GM12878 (cell line): ENCODE measurements at regions not wholly inside any gene's neighbourhood (a gene's known extent, or its start where the extent isn't known, plus 50 kb on each side); places are given as distances from the start of the nearest gene placed in this dataset.

Source experiments
- ATAC-seq: fragments of 200-7000 bp; cut with Tn5 transposase; 3 replicates; pipeline ENCODE4 v1.9.1; 2020; ENCODE audit warnings: mild to moderate bottlenecking, moderate library complexity
- BruUV-seq: library from RNA; stranded (reverse); fragments of 400-500 nt; replicated peaks from 2 replicates; lab custom pipeline; 2021; lab: Mats Ljungman, UMichigan
- CTCF ChIA-PET: fragments of 300-600 bp; sonication (Branson Sonifier 250); formaldehyde crosslinking; extraction: SDS; loops from one replicate; lab custom pipeline; 2021; ENCODE audit warnings: inconsistent platforms; lab: Yijun Ruan, JAX
- POLR2A ChIA-PET: fragments of 350-600 bp; formaldehyde crosslinking; extraction: SDS; loops from one replicate; lab custom pipeline; 2021; ENCODE audit warnings: inconsistent platforms; lab: Charles Lee
- RAD21 ChIA-PET: fragments of 300-600 bp; sonication (Branson Sonifier 250); formaldehyde crosslinking; loops from one replicate; lab custom pipeline; 2023; ENCODE audit warnings: antibody characterized with exemption; ENCODE audit not compliant: unreplicated experiment; lab: Charles Lee
- SMC1A ChIA-PET: fragments of 300-600 bp; sonication (Branson Sonifier 250); formaldehyde crosslinking; loops from one replicate; lab custom pipeline; 2023; ENCODE audit not compliant: unreplicated experiment, uncharacterized antibody; lab: Charles Lee
- DNase-seq: peaks from one replicate; pipeline ENCODE4 v3.0.0-alpha.2; 2011; ENCODE audit warnings: low read depth, low spot score
- FAIRE-seq: peaks from 3 replicates; lab custom pipeline; 2011; peaks lifted over from hg19 to GRCh38; lab: Jason Lieb, UNC
- H2AFZ ChIP-seq: 2 replicates; pipeline ENCODE4 v1.6.0; 2011; ENCODE audit warnings: low read depth, low read length, control low read depth; ENCODE audit not compliant: control insufficient read depth
- H3K27ac ChIP-seq: 2 replicates; pipeline ENCODE4 v1.5.1; 2011; ENCODE audit warnings: control low read depth; ENCODE audit not compliant: control insufficient read depth, insufficient read depth
- H3K27me3 ChIP-seq, 2 experiments: replicated peaks in 1 of 2; 2 replicates each; pipeline versions ENCODE4 v1.6.0 to v1.6.1; 2011; ENCODE audit warnings: low read length in 1 of 2; ENCODE audit not compliant: control insufficient read depth in 2 of 2, insufficient read depth in 2 of 2
- H3K36me3 ChIP-seq, 2 experiments: 2 replicates each; pipeline ENCODE4 v1.5.1; 2011; ENCODE audit warnings: low read length in 1 of 2; ENCODE audit not compliant: control insufficient read depth in 2 of 2, insufficient read depth in 2 of 2
- H3K4me1 ChIP-seq: 2 replicates; pipeline ENCODE4 v1.6.1; 2011; ENCODE audit warnings: mild to moderate bottlenecking, low read length, moderate library complexity, mixed read lengths; ENCODE audit not compliant: control insufficient read depth, insufficient read depth
- H3K4me2 ChIP-seq: 2 replicates; pipeline ENCODE4 v1.6.0; 2011; ENCODE audit warnings: control low read depth; ENCODE audit not compliant: control insufficient read depth, insufficient read depth
- H3K4me3 ChIP-seq: fragments of 200-600 bp; sonication (generic); 2 replicates; pipeline ENCODE4 v1.5.1; 2016
- H3K79me2 ChIP-seq: 2 replicates; pipeline ENCODE4 v1.6.0; 2011; ENCODE audit warnings: low read length; ENCODE audit not compliant: control insufficient read depth, insufficient read depth
- H3K9ac ChIP-seq: 2 replicates; pipeline ENCODE4 v1.8.0; 2011; ENCODE audit warnings: low read length, control low read depth, mixed read lengths; ENCODE audit not compliant: control insufficient read depth, insufficient read depth
- H3K9me3 ChIP-seq: replicated peaks from 3 replicates; pipeline ENCODE4 v1.5.1; 2011; ENCODE audit warnings: mild to moderate bottlenecking, low read length; ENCODE audit not compliant: control insufficient read depth, insufficient read depth
- H4K20me1 ChIP-seq: 2 replicates; pipeline ENCODE4 v1.6.0; 2011; ENCODE audit not compliant: control insufficient read depth, insufficient read depth
- EED ChIP-seq: sonication (generic); IDR thresholded peaks from 2 replicates; pipeline ENCODE4 v1.6.1; 2016; ENCODE audit warnings: antibody characterized with exemption, low read depth
- GABPA ChIP-seq: IDR thresholded peaks from 2 replicates; pipeline ENCODE4 v1.6.1; 2014; ENCODE audit warnings: antibody characterized with exemption, low read depth, mild to moderate bottlenecking, inconsistent platforms
- IKZF2 ChIP-seq, 2 experiments: fragments of 450-650 bp; IDR thresholded peaks; 2 replicates each; pipeline ENCODE4 v1.6.1; 2017; ENCODE audit warnings: mild to moderate bottlenecking in 2 of 2, moderate library complexity in 2 of 2
- KAT2A ChIP-seq: conservative IDR thresholded peaks from 2 replicates; pipeline ENCODE4 v1.6.1; 2011; ENCODE audit warnings: low read depth, low read length; ENCODE audit not compliant: control insufficient read depth
- POLR2AphosphoS5 ChIP-seq: IDR thresholded peaks from 2 replicates; pipeline ENCODE4 v1.6.1; 2011; ENCODE audit warnings: mild to moderate bottlenecking, low read length, inconsistent platforms
- TCF12 ChIP-seq: IDR thresholded peaks from 2 replicates; pipeline ENCODE4 v1.6.1; 2011; ENCODE audit warnings: low read depth, mild to moderate bottlenecking, low read length
- ZBED1 ChIP-seq: IDR thresholded peaks from 2 replicates; pipeline ENCODE4 v1.6.1; 2016; ENCODE audit warnings: borderline replicate concordance
- WGBS: methylation state at CpG from one replicate; pipeline ENCODE4 v1.1.6; 2016; ENCODE audit warnings: low lambda C conversion rate; ENCODE audit not compliant: insufficient replicate concordance, insufficient coverage; ENCODE audit errors: missing lambda C conversion rate; 5-methylcytosine and 5-hydroxymethylcytosine counted together
- in situ Hi-C: fragments of 300-500 bp; cut with MboI; formaldehyde crosslinking; loops from 9 replicates; pipeline ENCODE4 v1.14.3; 2018; ENCODE audit warnings: mixed read lengths
- intact Hi-C: fragments of 100-400 bp; cut with micrococcal nuclease; formaldehyde crosslinking; loops from one replicate; pipeline ENCODE4 v1.14.2; 2022; ENCODE audit not compliant: unreplicated experiment
- TF ChIP-seq, protein P1 (sequence below): IDR thresholded peaks from 2 replicates; pipeline ENCODE4 v1.6.1; 2012; ENCODE audit warnings: low read length, inconsistent platforms

DNA sequence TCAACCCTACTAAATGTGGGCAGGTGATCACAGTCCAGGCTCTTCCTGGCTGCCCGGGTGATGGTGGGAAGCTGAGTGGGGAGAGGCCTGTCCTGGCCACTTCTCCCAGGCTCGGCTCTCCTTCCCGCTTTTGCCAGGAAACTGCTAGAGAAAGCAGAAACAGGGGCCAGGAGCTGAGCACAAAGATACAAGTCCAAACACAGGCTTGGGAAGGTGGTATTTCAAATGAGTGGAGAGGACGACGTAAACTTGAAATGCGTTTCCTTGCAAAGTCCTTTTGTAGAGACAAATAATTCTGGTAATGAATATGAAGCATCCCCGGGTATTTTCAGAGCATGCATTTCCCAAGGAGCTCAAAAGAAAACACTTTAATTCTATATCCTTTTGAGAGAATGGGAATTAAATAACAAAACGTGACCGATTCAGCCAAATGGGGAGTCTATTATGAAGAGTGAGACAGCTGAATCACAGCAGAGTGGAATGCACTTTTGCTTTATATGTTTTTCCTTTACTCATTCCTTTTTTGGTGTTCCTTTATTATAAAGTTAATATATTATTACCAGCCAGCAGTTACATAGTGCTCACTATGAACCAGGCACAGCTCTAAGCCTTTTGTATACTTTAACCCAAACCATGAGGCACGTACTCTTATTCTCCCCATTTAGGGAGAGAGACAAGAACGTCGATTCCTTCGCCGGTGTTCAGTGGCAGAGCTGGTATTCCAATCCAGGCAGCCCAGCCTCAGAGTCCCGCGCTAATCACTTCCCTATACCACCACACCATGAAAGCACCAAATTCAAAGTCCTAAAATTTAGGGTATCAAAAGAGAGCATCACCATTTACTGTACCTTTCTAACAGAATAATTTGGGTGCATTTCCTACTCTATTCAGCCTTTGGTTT lies 218.2 kb upstream of the KLF14 start:
- TF ChIP-seq GABPA = 0 out of 2 replicates have a peak, but pooled peaks have one; percentile 2
- TF ChIP-seq POLR2AphosphoS5 = peak; percentile 50
- TF ChIP-seq, protein P1, sequence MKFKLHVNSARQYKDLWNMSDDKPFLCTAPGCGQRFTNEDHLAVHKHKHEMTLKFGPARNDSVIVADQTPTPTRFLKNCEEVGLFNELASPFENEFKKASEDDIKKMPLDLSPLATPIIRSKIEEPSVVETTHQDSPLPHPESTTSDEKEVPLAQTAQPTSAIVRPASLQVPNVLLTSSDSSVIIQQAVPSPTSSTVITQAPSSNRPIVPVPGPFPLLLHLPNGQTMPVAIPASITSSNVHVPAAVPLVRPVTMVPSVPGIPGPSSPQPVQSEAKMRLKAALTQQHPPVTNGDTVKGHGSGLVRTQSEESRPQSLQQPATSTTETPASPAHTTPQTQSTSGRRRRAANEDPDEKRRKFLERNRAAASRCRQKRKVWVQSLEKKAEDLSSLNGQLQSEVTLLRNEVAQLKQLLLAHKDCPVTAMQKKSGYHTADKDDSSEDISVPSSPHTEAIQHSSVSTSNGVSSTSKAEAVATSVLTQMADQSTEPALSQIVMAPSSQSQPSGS = 0 out of 2 replicates have a peak, but pooled peaks have one; percentile 5
- TF ChIP-seq TCF12 = no peak
- peak; percentile 19; the same call in 1 of the 2 replicates for TF ChIP-seq ZBED1
- TF ChIP-seq KAT2A = no peak
- 0 out of 4 replicates have a peak, but pooled peaks have one; percentile 5 to 7 for TF ChIP-seq IKZF2 (IDR thresholded peaks at IDR 0.05)
- TF ChIP-seq EED = peak; percentile 17; the same call in 1 of the 2 replicates
- TF ChIP-seq, all 136 proteins: peak for 6
- peak overlapping the region; percentile 44; the same call in 1 of the 2 replicates for H3K4me3 ChIP-seq

More for the DNA sequence above, 218.2 kb upstream of the KLF14 start:
- SMC1A ChIA-PET = interaction anchor here (0.8 to 9.2 kb wide), 6 partner anchors 5 to 43 kb away, joined by 3 to 145 read pairs (median 5); no protein-coding TSS in a partner anchor
- CTCF ChIA-PET = interaction anchor here (1.3 to 2.4 kb wide), 2 partner anchors 55 to 88 kb away, joined by 4 to 7 read pairs; no protein-coding TSS in a partner anchor
- no peak overlapping the region for H2AFZ ChIP-seq
- peaks cover 33% of the 10 kb centered on the region for H3K4me1 ChIP-seq
- H4K20me1 ChIP-seq = 0 out of 2 replicates have a peak, but pooled peaks cover 2% of the 10 kb centered on the region
- H3K9ac ChIP-seq = peak overlapping the region; percentile 9; the same call in 1 of the 2 replicates
- peak overlapping the region; percentile 67 for H3K4me2 ChIP-seq
- ATAC-seq (no peak), FAIRE-seq (no peak), DNase-seq (no peak)
- H3K27me3 ChIP-seq = no peaks in the 10 kb centered on the region
- 56% methylated on average over 16 of the region's 16 CpGs for WGBS
- in situ Hi-C loops = no loop called here
- TSS peak; percentile 0 for BruUV-seq
- POLR2A ChIA-PET = interaction anchor here (0.6 to 1.4 kb wide), 2 partner anchors 17 to 39 kb away, joined by 3 to 4 read pairs; no protein-coding TSS in a partner anchor
- H3K36me3 ChIP-seq = peaks cover 12 to 18% of the 10 kb centered on the region in 2 experiments
- intact Hi-C loops = no loop called here
- RAD21 ChIA-PET = interaction anchor here (1.3 kb wide), 2 partner anchors 7 to 155 kb away, joined by 3 to 4 read pairs; no protein-coding TSS in a partner anchor
- no peaks in the 10 kb centered on the region for H3K9me3 ChIP-seq
- H3K27ac ChIP-seq = peak overlapping the region; percentile 45
- H3K79me2 ChIP-seq = peaks cover 99% of the 10 kb centered on the region
